Renal cortex interstitium (tissue), 11 donors: ENCODE measurements at regions not wholly inside any gene's neighbourhood (a gene's known extent, or its start where the extent isn't known, plus 50 kb on each side); places are given as distances from the start of the nearest gene placed in this dataset.
"Not testable (repeated sequence)": the region's sequence is repeated elsewhere in the genome, so short reads cannot be mapped to it uniquely, and the experiment has no call there.

ENCODE experiments used
- DNase-seq, 11 donors: peaks; one replicate each; pipeline ENCODE4 v3.0.0-alpha.2; 2013; ENCODE audit warnings: low read depth in 9 of 11, low spot score in 4 of 11; ENCODE audit errors: extremely low read depth in 1 of 11

DNA sequence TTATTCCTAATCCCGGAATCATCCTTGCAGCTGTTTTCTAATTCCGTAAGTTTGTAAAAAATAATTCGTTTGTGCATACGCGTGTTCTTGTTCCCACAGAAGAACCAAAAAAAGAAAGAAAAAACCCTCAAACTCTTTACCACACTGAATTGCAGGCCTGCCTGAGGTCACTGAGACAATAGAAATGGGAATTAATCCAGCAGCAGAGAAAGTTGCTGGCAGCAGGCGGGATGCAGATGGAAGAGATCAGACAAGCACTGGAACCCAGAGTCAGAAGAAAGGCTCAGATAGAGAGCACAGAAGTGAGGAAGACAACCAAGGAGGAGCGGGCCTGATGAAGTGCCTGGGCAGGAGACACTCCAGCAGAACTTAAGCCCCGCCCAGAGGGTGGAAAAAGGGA is 141.5 kb upstream of the VWC2 start:
- no peak for DNase-seq

DNA sequence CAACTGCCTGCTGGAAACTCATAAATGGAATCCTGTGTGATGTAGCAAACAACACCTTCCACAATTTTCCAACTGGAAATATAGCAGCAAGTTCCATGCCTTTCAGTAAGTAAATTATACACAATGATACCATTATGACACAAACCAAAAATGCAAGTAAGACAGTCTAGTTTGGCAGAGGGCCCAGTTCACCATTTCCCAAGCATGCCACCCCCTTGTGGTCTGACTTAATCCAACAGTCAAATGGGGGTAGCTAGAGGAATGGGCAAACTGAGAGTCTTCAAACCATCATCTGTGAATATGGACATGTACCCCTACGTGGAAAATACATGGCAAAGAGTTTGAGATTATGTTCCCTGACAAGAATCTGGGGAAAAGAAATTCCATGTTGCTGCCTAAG is 137.6 kb upstream of the VWC2 start:
- DNase-seq, result no peak

DNA sequence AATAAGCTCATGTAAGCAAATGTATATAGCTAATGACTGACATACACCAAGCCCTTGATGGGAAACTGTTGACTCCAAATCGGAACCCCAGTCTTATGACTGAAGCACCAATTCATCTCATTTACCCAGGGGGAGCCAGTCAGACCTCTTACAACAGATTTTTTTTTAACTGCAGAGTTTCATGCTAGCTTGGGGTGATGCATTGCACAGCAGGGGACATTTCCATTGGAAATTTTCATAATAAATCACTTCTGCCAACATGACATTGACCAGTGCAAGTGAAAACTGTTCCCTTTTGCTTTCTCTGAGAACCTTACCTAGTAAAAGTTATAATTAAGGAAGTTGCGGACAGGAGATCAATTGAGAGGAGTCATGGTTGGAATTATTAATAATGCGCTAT is 137.0 kb upstream of the VWC2 start:
- DNase-seq, result no peak

DNA sequence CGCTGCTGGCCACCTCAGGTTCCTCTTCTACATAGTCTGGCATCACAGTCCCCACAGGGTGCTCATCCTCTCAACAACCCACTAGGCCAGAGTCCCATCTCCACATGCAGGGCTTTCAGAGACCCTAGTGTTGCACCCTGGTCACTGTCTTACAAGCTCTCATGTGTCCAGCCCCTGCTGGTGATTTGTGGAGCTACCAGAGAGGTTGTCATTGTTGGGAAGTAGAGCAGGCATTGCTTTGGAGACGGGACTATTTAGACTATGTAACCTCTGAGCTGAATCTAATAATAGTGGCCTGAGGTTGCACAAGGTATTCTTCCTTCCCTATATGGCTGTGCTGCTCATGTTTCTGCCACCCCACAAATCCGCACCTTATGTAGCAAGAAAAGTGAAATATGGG is 135.3 kb upstream of the VWC2 start:
- no peak for DNase-seq

DNA sequence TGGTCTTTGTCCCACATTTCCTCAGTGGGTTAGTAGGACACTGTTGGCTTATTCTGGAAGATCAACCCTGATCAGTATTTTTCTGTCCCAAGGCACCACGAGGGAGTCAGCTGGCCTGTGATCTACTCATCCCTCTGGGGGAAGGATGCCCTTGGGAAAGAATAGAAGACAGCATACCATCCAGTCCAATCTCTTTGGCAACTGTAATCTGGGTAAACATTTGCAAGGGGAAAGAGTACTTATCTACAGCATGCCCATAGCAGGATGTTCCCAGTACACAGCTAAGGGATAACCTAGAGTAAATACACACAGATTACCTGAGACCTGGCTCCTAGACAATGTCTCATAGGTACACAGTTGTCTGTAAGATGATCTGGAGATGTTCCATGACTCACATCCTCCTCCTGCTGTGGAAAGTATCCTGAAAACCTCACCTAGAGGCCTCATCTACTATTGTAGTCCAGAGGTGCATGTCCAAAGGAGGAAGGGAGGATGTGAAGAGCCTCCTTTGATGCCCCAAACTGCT is 134.3 kb upstream of the VWC2 start:
- no peak for DNase-seq

DNA sequence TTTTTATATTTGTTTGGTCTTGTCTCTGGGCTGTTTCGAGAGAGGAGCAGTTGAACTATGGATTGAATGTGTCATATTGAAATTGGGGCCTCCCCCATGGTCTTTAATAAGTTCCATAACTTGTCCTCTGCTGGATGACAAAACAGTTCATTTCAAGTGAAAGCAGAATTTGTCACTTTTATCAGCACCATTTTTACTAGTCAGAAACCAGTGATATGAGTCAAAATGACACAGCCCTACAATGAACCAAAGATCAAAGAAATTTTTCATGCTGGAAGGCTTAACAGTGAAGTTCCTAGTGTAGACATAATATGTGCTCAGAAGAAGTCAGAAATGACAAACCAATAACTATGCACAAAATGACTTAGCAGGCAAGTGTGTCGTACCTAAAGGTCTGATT is 133.6 kb upstream of the VWC2 start:
- DNase-seq, result no peak

DNA sequence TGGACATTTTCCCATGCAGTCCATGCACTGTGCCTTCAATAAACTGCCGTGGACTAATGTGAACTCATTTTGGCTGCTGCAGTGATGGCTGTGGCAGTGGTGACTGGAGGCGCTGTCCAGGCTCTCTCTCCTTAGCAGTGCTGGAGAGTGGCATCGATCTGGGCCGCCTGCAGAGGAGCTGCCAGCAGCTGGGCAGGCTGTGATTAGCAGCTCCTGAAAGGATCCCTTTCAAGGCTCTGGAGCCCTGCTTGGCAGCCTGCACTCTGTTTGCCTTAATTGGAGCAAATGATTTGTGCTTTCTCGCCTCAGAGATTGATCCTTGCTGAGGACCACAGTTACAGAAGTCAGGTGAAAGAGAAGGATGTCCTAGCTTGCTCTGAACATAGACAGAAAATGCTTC is 130.1 kb upstream of the VWC2 start:
- no peak for DNase-seq

DNA sequence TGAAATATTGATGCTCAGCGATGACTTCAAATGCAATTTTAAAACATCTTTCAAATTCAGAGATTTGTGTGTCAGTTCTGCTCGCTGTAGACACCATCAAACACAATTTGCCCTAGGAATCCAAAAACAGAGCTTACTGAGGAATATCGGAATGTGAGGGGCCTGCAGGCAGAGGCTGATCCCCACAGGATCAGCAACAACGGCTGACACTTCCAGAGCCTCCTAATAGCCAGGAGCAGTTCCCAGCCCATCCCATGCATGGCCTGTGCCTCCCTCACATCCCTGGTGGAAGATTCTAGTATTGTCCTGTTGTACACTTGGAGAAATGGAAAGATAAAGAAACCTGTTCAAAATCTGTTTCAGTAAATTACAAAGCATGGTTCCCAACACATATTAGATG is 129.7 kb upstream of the VWC2 start:
- no peak for DNase-seq

DNA sequence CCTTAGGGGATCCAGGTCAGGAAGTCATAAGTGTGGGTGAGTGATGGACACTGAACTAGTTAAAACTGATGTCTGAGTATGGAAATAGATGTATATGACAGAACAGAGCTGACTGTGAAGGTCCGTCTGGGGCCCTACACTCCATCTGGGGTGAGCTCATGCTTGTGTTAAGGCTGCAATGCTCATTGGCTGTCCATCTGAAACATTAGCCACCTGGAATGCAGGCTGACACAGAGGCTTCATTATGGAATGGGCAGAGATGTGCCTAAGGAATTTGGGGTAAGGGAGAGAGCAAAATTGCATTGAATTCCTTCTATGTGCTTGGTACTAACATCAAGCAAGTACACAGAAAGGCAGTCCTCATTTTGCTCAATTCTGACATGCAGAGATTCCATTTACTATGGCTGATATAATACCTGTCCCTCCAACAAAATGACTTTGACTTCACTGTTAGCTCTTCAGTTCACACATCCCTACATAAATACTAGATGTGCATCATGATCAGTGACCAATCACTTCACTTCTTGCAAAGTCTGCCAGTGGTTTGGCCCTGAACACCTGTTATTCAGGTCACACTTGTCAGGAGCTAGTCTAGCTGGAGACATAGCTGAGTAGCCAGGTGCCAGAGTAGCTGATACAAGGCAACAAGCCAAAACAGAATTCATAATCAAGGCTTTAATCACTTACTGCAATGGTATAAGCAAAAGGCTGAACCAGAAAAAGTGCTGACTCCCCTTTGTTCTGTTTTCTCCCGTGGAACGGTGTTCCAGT is 128.9 kb upstream of the VWC2 start:
- peak in 1 of 11 donors; percentile 13 for DNase-seq

DNA sequence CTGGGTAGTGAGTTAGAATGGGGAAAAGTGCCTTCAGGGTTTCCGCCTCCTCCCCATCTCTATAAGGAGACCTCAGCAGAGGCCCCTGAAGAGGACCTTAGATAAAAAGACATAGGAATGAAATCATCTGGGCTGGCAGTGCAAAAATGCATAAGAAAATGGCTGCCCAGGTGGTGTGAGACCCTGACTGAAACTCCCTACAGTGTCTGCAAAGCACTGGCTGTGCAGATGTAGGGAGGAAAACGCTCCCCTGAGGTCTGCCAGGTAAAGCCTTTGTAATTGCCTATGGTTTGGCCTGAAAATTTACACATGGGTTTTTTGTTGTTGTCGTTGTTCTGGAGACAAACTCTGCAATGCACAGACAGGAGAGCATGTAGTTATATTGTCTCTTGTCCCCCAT is 128.1 kb upstream of the VWC2 start:
- DNase-seq, result no peak

DNA sequence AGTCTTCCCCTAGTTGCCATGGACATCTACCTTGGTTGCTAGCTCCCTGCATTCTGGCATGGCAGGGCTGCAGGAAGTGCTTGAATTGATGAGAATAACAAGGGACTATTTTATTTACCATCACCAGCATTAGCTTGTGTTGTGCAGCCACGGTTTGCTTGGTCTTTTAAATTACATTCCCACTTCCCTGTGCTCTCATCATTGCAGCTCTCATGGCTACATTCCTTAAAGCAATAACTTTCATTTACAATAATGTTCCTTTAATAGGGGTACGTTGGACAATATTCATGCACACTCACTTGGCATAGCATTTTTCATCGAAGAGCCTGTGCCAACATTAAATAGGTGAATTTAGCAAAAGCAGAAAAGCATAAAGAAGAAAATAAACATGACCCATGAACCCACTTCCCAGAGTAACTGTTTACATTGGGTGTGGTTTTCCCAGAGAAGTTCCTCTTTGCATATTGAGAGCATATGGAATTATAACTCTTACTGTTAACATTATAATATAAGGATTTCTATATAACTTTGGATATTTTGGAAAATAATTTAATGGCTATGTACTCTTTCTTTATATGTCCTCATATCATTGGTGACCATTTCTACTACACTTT is 113.2 kb upstream of the VWC2 start:
- DNase-seq, result no peak

DNA sequence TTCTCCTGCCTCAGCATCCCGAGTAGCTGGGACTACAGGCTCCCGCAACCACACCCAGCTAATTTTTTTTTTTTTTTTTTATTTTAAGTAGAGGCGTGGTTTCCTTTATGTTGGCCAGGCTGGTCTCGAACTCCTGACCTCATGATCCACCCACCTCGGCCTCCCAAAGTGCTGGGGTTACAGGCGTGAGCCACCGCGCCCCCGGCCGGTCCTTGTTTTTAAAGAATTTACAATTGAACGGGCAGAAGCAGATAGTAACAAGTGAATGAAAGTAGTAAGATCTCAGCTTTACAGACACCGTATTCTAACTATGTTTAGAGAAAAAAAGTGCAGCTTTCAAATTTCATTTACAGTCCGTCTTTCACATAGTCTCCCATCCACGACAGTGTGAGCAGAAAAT is 112.5 kb upstream of the VWC2 start:
- DNase-seq, result no peak

DNA sequence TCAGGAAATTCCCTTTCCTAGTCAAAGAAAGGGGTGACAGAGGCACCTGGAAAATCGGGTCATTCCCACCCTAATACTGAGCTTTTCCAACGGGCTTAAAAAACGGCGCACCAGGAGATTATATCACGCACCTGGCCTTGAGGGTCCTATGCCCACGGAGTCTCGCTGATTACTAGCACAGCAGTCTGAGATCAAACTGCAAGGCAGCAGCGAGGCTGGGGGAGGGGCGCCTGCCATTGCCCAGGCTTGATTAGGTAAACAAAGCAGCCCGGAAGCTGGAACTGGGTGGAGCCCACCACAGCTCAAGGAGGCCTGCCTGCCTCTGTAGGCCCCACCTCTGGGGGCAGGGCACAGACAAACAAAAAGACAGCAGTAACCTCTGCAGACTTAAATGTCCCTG is 107.5 kb upstream of the VWC2 start:
- DNase-seq, result not testable (repeated sequence)

DNA sequence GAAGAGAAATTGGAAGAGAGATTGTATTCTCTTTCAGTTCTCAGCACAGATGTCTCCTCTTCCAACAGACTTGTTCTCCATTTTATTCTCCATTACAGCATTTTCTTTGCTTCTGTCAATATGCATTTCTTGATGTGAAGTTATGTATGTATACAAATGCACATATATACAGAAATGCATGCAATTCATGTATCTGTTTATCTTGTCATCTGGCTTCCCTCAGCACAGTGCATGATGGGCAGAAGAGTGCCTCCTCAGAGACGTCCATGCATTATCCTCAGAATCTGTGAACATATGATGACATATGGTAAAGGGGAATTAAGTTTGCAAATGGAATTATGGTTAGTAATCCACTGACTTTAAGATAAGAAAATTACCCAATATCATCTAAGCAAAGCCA is 106.7 kb upstream of the VWC2 start:
- no peak for DNase-seq

DNA sequence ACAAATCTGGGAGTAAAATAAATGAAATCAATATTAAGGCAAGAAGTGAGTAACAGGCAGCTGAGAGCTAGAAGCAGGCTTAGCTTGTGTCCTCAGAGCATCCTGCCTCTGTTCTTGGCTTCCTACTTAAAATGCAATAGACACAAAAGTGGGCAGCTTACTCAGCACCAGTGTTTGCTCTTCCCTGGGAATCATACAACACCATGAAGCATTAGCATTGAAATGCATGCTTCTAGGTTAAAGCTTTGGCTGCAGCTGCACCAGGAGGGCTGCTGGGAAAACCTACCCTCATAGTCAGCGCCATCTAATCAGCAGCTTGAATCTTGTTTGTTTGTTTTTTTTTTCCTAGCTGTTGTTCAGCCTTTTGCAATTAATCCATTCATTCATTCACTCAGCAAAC is 104.2 kb upstream of the VWC2 start:
- no peak for DNase-seq

DNA sequence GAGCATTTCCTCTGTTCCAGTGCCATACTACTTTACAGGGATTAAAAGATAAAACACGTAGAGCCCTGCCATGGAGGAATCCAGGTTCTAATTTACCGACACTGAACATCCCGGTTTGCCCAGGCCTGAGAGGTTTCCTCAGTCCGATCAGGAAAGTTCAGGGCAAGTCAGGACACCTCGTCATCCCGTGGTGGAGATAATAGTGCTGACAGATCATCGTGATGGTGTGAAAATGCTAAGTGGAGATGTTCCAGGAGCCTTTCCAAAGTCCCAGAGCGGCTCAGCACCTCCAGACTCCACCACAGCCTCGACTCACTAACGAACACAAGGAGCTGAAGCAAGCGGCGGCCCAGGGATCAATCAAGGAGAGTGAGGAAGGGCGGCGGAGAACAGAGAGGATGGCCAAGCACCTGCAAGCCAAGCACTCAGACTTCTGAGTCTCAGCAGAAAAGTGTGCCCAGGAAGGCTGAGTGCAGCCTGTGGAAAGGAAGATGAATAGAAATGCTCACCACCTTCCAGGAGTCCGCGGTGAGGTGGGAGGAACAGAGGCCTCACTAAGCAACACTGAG is 103.7 kb upstream of the VWC2 start:
- no peak for DNase-seq

DNA sequence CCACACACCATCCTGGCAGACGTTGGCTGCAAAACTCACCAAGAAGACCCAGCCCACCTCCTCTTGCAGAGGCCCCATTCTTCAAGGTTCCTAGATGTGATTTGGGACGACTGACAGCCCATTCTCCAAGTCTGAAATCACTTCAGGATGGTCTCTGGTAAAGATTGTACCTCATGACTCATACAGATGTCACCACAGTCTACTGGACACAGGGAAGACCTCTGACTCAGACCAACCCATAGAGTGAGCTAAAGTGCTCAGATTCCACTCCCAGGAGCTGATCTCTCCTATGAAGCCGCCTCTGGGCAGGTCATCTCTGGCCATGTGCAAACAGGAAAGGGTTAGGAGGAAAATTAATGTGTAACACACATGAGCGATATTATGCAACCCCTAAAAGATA is 102.4 kb upstream of the VWC2 start:
- DNase-seq, result no peak

DNA sequence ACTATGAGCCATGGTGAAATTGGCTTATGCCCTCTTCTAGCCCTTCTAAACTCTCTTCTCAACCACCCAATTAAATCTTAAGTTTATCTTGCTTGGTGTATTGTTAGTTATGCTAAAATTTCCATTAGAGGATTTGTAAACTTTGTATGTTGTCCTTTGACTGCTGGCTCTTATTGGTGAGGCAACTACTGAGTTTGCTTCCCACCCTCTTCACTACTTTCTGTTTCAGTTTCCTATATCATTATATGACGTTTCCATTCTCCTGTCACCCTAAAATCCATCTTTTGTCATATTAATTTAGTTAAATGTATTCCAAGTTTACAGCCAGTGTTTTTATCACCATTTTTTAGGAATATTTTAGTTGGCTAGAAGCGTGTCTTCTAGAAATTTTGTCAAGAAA is 80.9 kb upstream of the VWC2 start:
- no peak for DNase-seq

DNA sequence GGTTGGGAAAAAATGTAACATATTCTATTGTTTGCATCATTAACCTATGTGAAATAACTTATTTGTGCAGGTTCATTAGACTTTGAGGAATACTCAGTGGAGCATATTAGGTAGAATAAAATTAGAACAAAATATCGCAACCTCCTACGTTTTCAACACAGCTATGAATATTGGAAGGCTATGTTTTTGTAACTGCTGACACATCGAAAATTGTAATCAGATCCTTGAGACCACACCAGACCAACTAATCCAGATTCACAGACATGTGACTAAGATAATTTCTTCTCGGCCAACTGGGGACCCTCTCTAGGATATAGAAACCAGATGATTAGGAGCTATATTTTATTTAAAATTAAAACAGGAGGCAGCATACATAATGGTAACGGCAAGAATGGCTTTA is 77.5 kb upstream of the VWC2 start:
- no peak for DNase-seq

DNA sequence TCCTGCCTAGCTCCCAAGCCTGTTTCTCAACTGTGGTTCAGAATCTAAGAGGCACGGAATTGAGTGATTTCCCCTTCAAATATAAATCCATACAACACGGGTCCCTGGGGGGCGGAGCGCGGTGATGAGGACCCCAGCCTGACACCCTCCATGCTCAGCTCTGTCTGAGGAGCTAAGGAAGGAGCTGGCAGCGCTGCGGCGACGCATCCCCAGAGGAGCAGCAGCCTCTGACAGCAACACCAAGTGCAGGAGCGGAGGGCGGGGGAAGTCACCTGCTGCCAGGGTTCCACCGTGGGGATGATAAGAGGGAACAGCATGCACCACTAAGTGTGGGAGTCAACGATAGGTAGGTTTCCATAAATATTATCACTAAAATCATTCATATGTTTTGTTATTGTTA is 72.6 kb upstream of the VWC2 start:
- DNase-seq, result no peak

DNA sequence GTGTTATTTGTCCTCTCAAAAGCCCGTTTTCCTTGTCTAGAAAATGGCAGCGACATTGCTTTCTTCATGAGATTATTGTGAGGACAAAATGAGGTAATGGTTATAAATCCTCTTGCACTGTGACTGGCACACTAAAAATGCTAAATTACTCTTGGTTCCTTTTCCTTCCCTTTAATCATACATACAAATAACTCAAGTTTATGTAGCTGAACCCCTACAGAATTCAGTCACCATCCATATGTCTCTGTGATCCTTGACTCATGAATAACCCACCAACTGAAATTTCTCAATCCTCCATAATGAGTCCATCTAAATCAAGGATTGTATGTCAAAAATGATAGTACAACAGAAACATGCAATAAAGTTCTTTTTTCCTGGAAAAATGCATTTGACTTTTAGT is 71.3 kb upstream of the VWC2 start:
- no peak for DNase-seq
